Upper lobe of left lung (tissue), 6 donors: ENCODE measurements at regions not wholly inside any gene's neighbourhood (a gene's known extent, or its start where the extent isn't known, plus 50 kb on each side); places are given as distances from the start of the nearest gene placed in this dataset.

Source experiments
- ATAC-seq, 2 donors: fragments of 200-7000 bp; cut with Tn5 transposase; one replicate each; pipeline ENCODE4 v1.9.1; 2022; ENCODE audit warnings: mild to moderate bottlenecking in 2 of 2, moderate library complexity in 2 of 2; ENCODE audit not compliant: low FRiP score in 2 of 2
- DNase-seq, 2 donors: peaks; one replicate each; pipeline ENCODE4 v3.0.0-alpha.2; 2019 to 2020
- H3K27ac ChIP-seq, 4 donors: fragments of 200-600 bp; sonication (generic); one replicate each; pipeline ENCODE4 v1.5.1; 2016 to 2019
- H3K27me3 ChIP-seq, 4 donors: fragments of 200-600 bp; sonication (generic); one replicate each; pipeline ENCODE4 v1.5.1; 2017 to 2019
- H3K36me3 ChIP-seq, 4 donors: fragments of 200-600 bp; sonication (generic); one replicate each; pipeline ENCODE4 v1.5.1; 2016 to 2019
- H3K4me1 ChIP-seq, 4 donors: fragments of 200-600 bp; sonication (generic); one replicate each; pipeline ENCODE4 v1.5.1; 2018 to 2019
- H3K4me3 ChIP-seq, 4 donors: fragments of 200-600 bp; sonication (generic); one replicate each; pipeline ENCODE4 v1.5.1; 2017 to 2019; ENCODE audit warnings: mild to moderate bottlenecking in 2 of 4, moderate library complexity in 1 of 4
- H3K9me3 ChIP-seq, 4 donors: fragments of 200-600 bp; sonication (generic); one replicate each; pipeline ENCODE4 v1.5.1; 2018 to 2019
- EP300 ChIP-seq, 4 donors: sonication (generic); formaldehyde crosslinking; IDR thresholded peaks; one replicate each; pipeline ENCODE4 v1.5.1; 2017; ENCODE audit warnings: antibody characterized with exemption in 4 of 4, control low read depth in 2 of 4
- POLR2A ChIP-seq, 4 donors: fragments of 450-650 bp; IDR thresholded peaks; one replicate each; pipeline ENCODE4 v1.5.1; 2016 to 2017; ENCODE audit warnings: antibody characterized with exemption in 4 of 4, mild to moderate bottlenecking in 2 of 4
- POLR2AphosphoS5 ChIP-seq, 2 donors: sonication (generic); formaldehyde crosslinking; IDR thresholded peaks; one replicate each; pipeline ENCODE4 v1.5.1; 2017; ENCODE audit warnings: antibody characterized with exemption in 2 of 2
- WGBS, 2 donors: methylation state at CpG; one replicate each; pipeline ENCODE4 v1.1.5; 2017 to 2018; 5-methylcytosine and 5-hydroxymethylcytosine counted together
- TF ChIP-seq, protein P1 (sequence below), 6 experiments: fragments of 450-650 bp in 4 of 6; fragments of 200-600 bp in 2 of 6; sonication (generic) in 2 of 6; IDR thresholded peaks; one replicate each; pipeline ENCODE4 v1.5.1; 2016 to 2019; ENCODE audit warnings: antibody characterized with exemption in 6 of 6
- donor health status: DM: no; HTN: no; CAD: no; lungs with moderate emphysema.
- donor health status: DM: no; HTN: yes; CAD: no; lungs with severe emphysema.

GRCh38 chr2:7930800-7931635 lies 750.8 kb upstream of the ID2 start:
- no peak for TF ChIP-seq POLR2AphosphoS5 (IDR thresholded peaks at IDR 0.05)
- no peak for TF ChIP-seq POLR2A (IDR thresholded peaks at IDR 0.05)
- TF ChIP-seq, protein P1, sequence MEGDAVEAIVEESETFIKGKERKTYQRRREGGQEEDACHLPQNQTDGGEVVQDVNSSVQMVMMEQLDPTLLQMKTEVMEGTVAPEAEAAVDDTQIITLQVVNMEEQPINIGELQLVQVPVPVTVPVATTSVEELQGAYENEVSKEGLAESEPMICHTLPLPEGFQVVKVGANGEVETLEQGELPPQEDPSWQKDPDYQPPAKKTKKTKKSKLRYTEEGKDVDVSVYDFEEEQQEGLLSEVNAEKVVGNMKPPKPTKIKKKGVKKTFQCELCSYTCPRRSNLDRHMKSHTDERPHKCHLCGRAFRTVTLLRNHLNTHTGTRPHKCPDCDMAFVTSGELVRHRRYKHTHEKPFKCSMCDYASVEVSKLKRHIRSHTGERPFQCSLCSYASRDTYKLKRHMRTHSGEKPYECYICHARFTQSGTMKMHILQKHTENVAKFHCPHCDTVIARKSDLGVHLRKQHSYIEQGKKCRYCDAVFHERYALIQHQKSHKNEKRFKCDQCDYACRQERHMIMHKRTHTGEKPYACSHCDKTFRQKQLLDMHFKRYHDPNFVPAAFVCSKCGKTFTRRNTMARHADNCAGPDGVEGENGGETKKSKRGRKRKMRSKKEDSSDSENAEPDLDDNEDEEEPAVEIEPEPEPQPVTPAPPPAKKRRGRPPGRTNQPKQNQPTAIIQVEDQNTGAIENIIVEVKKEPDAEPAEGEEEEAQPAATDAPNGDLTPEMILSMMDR (IDR thresholded peaks at IDR 0.05) = no peak
- TF ChIP-seq EP300 (IDR thresholded peaks at IDR 0.05) = no peak
- 66 to 71% methylated on average over 13 of the region's 13 CpGs for WGBS, 2 donors
- H3K4me1 ChIP-seq = no peaks in the 10 kb centered on the region
- H3K36me3 ChIP-seq = no peaks in the 10 kb centered on the region
- no peak overlapping the region for H3K27ac ChIP-seq
- no peak for DNase-seq
- H3K4me3 ChIP-seq = no peak overlapping the region
- H3K9me3 ChIP-seq = no peaks in the 10 kb centered on the region
- no peak for ATAC-seq
- no peaks in the 10 kb centered on the region for H3K27me3 ChIP-seq

GRCh38 chr2:7931808-7932207 lies 750.0 kb upstream of the ID2 start:
- ATAC-seq = no peak
- DNase-seq = no peak
- Histone ChIP-seq H3K27ac (no peak overlapping the region), H3K36me3 (no peaks in the 10 kb centered on the region), H3K27me3 (no peaks in the 10 kb centered on the region), H3K4me3 (no peak overlapping the region), H3K4me1 (no peaks in the 10 kb centered on the region), H3K9me3 (no peaks in the 10 kb centered on the region)
- TF ChIP-seq POLR2A (IDR thresholded peaks at IDR 0.05) = no peak
- TF ChIP-seq POLR2AphosphoS5 (IDR thresholded peaks at IDR 0.05) = no peak
- TF ChIP-seq, protein P1 (IDR thresholded peaks at IDR 0.05) = no peak
- WGBS, 2 donors = 71 to 76% methylated on average over 4 of the region's 4 CpGs

DNA sequence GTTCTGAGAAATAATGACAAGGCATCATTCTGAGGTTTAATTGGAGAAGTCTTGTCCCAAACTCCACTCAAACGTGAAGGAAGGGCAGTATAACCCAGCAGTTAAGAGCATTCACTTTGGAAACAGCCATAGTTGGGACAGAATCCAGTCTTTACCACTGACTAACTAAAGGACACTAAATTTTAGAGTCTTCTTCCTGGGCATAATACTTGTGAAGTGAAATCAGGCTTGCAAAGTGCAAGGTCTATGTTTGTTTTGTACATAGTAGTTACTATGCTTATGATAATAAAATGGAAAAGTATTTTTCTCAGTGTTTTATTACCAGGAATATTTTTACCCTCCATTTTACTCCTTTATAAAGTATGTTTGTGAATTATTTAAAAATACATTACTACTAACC lies 748.2 kb upstream of the ID2 start:
- H3K4me3 ChIP-seq = no peak overlapping the region
- 64 to 83% methylated on average over 1 of the region's 1 CpG for WGBS, 2 donors
- DNase-seq (no peak), ATAC-seq (no peak)
- no peaks in the 10 kb centered on the region for H3K27me3 ChIP-seq
- H3K36me3 ChIP-seq = no peaks in the 10 kb centered on the region
- no peak overlapping the region for H3K27ac ChIP-seq
- no peaks in the 10 kb centered on the region for H3K4me1 ChIP-seq
- no peaks in the 10 kb centered on the region for H3K9me3 ChIP-seq
- no peak for TF ChIP-seq POLR2AphosphoS5 (IDR thresholded peaks at IDR 0.05)
- no peak for TF ChIP-seq EP300 (IDR thresholded peaks at IDR 0.05)
- no peak for TF ChIP-seq POLR2A (IDR thresholded peaks at IDR 0.05)
- TF ChIP-seq, protein P1 (IDR thresholded peaks at IDR 0.05) = no peak

DNA sequence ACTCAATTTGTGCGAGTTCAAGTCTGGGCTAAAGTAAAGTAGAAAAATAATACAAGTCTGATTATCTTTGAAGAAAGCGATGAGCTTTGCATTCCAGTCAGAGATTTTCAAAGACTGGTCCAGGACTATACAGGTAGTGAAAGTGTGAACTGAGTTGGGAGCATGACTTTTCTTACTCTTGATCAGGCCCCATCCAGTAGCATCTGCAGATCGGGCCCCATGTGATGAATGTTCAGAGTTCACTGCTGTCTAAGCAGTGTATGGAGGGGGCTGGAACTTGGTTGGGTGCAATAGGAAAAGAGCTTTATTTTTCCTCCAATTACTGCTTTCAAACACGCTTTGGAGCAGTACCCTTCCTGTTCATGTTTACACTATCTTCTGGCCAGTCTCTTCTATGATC lies 747.4 kb upstream of the ID2 start:
- ATAC-seq = no peak
- no peak overlapping the region for H3K27ac ChIP-seq
- WGBS, 2 donors = 86 to 94% methylated on average over 4 of the region's 4 CpGs

More for the DNA sequence above, 747.4 kb upstream of the ID2 start:
- no peak overlapping the region for H3K4me3 ChIP-seq
- H3K27me3 ChIP-seq = no peaks in the 10 kb centered on the region
- no peaks in the 10 kb centered on the region for H3K36me3 ChIP-seq
- H3K4me1 ChIP-seq = no peaks in the 10 kb centered on the region
- no peak for DNase-seq
- H3K9me3 ChIP-seq = no peaks in the 10 kb centered on the region
- no peak for TF ChIP-seq EP300 (IDR thresholded peaks at IDR 0.05)
- no peak for TF ChIP-seq POLR2A (IDR thresholded peaks at IDR 0.05)
- TF ChIP-seq POLR2AphosphoS5 (IDR thresholded peaks at IDR 0.05) = no peak
- TF ChIP-seq, protein P1 (IDR thresholded peaks at IDR 0.05) = no peak
